GM19025 (cell line): ENCODE measurements at regions not wholly inside any gene's neighbourhood (a gene's known extent, or its start where the extent isn't known, plus 50 kb on each side); places are given as distances from the start of the nearest gene placed in this dataset.
"Not testable (repeated sequence)": the region's sequence is repeated elsewhere in the genome, so short reads cannot be mapped to it uniquely, and the experiment has no call there.

Experiments
- ATAC-seq: cut with Tn5 transposase; IDR thresholded peaks from one replicate; pipeline ENCODE4 v1.9.1; 2021; ENCODE audit warnings: mild to moderate bottlenecking, low read depth, moderate library complexity; ENCODE audit not compliant: unreplicated experiment

DNA sequence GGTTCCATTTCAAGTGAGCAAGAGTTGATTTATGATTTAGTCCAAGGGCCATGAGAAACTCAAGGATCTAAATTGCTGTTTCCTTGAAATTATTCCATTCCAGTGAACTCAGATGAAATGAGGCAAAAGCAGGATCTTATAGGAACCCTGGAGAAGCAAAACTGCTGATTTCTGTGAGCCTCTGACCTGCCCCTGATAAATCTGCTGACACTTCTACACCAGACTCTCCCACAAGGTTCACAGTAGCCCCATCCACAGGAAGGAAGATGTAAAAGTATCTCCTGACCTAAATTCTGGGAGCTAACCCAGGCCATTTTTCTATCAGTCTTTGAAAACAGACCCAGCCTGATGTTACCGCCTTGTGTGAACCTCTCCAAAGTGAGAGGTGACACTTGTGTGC is 987.6 kb upstream of the AUTS2 start:
- no peak for ATAC-seq

DNA sequence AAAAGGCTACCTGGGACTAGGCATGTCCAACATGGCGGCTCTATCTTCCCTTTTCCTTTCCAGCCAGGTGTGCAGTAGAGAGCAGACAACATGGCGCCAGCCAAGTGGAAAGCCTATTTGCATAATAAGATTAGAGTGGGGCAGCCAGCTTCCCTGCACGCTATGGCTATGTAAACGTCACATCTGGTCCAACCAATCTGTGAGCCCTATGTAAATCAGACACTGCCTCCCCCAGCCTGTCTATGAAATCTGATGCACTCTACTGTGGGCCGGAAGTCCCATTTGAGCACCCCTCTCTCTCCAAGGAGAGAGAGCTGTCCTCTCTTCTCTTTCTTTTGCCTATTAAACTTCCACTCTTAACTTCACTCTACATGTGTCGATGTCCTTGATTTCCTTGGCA is 984.9 kb upstream of the AUTS2 start:
- ATAC-seq: no peak

DNA sequence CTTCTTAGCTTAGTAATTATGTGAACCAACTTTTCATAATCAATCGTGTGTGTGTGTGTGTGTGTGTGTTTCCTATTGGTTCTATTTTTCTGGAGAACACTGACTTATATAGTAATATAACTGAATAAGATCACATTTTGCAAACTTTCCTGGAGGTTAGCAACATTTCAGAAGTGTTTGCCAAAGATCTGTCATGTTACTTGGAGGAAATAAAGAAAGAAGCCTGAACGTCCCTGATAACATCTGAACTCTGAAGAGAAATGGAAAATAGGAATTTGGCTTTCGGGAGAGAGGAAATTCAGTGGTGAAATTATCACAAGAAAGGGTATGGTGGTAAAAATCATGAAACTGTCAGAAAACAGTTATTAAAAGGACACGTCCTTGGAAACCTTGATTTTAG is 984.4 kb upstream of the AUTS2 start:
- ATAC-seq: no peak

DNA sequence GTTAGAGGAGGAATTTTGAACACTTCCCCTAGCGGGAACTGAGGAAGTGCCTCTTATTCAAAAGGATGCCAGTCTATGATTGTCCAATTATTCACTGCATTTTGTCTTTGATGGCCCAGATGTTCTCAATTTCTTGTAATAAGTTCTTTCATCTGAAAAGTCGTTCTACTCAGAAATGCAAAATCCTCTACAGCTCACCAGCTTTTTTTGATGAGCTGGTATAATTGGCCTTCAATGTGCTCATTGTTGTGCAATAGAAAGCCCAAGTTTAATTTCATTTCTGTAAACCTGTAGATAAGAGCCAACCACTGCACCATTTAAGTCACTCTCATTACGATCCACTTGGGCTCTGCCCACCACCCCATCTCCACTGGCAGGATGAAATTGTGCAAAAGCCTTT is 978.7 kb upstream of the AUTS2 start:
- ATAC-seq: no peak

DNA sequence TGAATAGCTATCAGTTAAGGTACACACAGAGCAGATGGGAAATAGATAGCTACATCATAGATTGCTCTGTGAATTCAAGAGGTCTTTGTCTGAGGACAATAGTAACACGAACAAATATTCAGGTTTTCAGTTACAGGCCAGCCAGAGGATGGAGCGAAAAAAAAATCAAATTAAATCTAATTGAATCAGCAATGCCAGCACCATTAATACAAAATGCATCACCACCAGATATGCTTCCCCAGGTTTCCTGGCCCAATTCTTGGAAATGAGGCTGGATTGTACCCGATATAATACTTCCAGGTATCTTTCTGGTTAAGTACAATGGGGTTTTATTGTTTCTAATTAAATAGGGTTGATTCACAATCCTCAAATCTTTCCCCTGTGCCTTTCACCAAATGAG is 975.8 kb upstream of the AUTS2 start:
- ATAC-seq: no peak

DNA sequence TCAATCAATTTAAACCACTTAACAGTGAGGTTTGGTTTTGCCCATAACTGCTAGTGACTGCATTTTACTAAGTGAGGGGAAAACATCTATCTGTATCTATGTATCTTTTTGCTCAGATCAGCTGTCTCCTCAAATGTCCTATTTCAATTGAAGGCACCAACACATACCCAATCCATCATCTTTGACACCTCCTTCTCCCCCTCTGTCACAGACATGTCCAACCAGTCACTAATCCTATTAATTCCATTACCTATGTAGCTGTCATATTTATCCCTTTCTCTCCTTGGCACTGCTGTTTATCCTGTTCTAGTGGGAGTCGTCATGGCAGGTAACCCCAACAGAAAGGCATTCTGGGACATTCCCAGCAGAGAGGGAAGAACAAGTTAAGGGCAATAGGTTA is 975.2 kb upstream of the AUTS2 start:
- ATAC-seq: no peak

DNA sequence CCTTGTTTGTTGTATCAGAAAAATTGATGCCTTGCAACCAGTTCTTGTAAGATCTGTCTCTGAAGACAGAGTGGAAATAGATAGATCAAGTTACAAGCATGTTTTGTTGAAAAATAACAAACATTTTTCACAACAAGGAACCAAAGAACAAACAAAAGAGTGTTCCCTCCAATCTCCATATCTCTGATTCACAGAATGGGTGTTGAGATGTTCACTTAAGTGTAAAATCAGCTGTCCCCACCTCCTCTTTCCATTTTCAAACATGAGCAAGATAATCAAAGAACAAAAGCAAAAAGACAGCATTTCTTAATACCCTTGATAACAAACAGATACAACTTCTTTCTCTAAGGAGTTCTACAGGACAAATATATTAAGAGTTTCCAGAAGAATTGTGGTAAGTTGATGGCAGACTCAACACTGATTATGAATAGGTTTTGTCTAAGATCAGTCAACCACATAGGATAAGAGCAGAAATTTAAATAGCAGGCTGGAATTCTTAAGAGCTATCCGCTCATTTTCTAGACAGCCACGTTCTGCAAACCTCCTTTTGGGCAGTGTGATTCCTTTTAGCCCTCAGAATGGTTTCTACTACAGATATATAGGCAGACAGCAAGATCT is 970.9 kb upstream of the AUTS2 start:
- ATAC-seq: no peak

DNA sequence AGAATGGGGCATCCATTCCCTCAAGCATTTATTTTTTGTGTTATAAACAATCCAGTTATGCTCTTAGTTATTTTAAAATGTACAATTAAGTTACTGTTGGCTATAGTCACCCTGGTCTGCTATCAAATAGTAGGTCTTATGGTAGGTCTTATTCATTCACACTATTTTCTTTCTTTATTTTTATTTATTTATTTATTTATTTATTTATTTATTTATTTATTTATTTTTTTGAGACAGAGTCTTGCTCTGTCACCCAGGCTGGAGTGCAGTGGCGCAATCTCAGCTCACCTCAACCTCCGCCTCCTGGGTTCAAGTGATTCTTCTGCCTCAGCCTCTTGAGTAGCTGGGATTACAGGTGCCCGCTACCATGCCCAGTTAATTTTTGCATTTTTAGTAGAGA is 967.4 kb upstream of the AUTS2 start:
- not testable (repeated sequence) for ATAC-seq

DNA sequence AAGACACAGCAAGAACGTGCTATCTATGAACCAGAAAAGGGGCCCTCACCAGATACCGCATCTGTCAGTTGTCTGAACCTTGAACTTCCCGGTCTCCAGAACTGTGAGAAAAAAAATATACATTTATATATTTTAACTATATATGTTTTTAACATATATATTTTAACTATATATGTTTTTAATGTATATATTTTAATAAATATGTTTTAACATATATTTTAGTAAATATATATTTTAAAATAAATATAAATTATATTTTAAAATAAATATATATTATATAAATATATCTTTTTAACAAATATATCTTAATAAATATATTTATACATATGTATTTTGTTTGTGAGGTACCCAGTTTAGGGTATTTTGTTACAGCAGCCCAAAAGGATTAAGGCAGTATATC is 958.2 kb upstream of the AUTS2 start:
- no peak for ATAC-seq

DNA sequence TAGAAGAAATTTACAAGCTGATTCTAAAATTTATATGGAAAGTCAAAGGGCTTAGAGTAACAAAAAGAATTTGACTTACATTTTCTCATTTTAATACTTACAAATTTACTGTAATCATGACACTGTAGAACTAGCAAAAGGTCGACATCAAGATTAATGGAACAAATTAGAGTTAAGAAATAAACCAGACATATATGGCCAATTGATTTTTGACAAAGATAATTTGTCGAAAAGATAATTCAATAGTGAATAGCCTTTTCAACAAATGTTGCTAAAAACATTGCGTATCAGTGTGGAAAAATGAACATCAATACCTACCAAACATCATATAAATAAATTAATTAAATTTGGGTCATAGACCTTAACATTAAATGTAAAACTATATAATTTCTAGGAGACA is 955.5 kb upstream of the AUTS2 start:
- no peak for ATAC-seq

DNA sequence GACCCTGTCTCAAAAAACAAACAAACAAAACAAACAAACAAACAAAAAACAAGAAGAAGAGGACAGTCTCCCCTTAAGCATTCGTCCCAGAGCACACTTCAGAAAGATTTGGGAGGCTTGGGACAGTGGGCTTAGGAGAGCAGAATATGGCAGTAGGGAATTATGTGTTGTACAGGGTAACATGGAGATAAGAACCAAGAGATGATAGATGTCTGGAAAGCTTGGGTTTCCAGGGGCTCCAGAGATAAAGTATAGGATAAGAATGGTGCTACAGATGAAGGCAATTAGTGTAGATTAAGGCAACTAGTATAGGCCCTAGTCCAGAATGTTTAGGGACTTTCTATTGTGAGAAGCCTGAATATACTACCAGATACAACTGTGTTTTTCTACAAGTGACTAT is 934.9 kb upstream of the AUTS2 start:
- no peak for ATAC-seq

DNA sequence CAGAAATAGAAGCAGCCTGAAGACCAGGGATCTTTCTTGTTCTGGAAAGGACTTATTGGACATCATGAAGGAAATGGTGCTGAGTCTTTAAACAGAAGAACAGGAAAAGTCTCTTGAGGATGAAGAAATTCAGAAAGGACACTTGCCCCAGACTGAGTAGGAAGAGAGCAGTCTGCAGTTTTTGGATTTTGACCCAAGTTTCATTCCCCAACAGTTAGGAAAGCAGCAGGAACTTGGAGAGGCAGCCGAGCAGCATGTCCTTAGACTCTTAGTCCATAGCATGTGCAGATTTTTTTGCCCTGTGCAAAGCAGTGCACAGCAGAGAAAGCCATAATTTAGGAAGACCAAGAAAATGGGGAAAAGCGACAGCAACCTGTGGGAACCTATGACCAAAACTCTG is 927.2 kb upstream of the AUTS2 start:
- no peak for ATAC-seq

DNA sequence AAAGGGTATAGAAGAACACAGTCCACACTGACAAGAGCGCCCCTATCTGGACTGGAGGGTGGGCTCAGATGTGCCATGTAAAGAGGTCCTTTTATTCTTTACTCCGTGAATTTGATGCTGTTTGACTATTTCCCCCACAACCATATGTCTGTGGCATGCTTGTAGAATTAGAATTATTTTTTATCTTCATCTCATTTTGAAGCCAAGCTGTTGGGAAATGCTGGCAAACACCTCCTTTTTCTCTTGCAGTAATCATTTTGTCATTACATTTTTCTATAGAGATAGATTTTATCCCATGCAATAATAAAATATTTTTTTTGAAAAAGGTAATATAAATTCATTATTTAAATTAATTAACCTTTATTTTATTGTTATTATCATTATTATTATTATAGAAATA is 926.6 kb upstream of the AUTS2 start:
- ATAC-seq: no peak

DNA sequence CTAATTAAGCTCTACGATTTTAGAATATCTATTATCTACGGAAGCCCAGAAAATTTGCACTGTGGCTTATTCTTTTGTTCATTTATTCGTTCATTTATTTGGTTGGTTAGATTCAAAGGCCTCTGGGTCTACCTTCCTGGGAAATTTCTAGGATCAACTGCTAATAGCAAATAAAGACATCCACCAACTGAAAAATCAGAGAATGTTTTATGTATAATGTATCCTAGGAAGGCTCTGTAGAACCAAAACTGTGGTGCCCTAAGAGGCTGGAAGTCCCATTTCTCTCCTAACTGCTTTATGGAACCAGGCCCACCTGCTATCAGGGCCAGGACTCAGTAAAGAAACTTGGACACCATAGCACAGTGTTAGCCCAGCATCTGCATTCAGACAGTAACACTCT is 923.4 kb upstream of the AUTS2 start:
- ATAC-seq: no peak

DNA sequence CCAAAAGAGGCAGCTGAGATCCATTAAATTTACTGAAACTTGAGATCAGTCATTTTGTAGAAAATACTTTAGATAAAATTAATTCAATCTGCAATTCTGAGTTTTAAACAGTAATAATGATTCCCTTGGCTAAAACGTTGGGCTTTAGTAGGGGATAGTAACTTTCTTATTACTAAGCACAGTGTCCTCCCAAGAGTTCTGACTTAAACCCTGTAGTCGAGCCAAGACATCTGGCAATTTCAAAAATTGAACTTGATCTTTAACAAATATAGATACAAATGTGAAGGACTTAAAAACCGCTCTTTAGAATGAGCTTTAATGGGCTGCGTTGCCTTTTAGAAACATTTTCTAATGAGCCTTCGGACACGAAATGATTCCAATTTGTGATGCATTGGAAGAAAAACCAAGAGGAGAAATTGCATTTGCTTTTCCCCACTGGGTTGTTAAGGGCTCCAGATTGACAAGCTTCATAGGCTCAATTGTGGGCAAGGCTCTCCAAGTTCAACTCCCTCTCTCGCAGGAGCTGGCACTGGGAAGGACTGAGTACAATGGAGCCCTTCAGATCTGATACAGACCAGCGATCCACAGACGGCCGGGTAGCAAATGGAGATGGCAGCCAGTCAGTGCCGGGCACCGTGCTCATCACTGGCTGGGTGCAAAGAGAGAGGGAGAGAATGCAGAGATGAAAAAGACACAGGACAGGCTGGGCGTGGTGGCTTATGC is 921.3 kb upstream of the AUTS2 start:
- ATAC-seq: no peak

DNA sequence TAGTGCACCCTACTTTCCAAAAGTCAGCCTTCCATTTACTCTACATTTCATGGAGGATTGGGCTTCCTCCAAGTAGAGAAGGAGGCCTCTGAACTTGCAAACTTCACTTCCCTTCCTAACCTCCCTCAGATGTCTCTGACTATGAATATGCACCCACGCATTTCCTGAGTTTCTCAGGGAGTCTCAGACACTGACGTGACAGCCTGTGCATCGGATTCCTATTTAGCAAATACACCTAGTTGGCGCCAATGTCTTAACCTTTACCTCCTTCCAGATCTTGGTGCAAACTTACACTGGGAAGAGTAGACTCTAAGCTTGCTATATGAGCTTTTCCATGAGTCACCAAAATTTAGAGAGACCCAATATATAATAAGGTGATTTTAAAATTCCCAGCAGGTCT is 920.1 kb upstream of the AUTS2 start:
- no peak for ATAC-seq

DNA sequence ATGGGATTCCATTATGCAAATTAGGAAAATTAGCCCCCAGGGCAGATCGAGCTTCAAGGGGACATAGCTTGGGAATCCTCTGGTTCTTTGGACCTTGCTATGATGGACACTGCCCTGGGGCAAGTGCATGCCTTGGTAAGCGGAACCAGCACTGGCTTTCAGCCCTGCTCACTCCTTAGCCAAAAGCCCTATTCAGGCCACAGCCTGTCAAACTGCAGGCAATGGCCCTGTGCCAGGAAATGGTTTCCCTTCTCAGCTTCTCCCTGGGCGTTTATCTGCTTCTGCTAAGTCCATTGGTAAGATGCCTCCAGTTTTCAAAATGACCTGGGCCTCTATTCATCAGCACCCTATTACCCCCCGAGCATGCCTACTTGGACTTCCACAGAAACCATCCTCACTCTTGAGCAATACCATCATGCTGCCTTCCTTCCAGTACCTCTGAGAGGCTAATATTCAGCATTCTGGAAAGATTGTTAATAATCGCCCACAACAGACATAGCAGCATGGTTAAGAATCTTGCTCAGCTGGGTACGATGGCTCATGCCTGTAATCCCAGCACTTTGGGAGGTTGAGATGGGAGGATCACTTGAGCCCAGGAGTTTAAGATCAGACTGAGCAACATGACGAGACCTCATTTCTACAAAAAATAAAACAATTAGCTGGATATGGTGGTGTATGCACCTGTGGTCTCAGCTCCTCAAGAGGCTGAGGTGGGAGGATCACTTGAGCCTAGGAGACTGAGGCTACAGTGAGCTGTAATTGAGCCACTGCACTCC is 918.6 kb upstream of the AUTS2 start:
- no peak for ATAC-seq

DNA sequence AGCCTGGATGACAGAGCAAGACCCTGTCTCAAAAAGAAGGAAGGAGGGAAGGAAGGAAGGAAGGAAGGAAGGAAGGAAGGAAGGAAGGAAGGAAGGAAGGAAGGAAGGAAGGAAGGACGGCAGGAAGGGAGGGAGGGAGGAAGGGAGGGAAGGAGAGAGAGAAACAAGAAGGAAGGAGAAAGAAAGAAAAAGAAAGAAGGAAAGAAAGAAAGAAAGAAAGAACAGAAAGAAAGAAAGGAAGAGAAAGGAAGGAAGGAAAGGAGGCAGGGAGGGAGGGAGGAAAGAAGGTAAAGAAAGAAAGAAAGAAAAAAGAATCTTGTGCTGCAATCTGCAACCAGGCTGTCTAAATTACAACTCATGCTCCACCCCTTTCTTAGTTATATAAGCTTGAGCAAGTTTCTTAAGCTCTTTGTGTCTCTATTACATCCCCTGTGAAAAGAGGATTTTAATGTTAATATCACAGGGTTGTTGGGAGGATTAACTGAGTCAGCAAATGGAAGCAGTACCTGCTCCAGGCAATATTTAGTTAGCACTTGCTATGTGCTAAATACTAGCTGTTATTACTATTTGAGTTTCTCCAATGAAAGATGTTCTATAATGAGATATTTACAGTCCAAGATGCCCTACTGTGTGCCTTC is 917.9 kb upstream of the AUTS2 start:
- no peak for ATAC-seq

DNA sequence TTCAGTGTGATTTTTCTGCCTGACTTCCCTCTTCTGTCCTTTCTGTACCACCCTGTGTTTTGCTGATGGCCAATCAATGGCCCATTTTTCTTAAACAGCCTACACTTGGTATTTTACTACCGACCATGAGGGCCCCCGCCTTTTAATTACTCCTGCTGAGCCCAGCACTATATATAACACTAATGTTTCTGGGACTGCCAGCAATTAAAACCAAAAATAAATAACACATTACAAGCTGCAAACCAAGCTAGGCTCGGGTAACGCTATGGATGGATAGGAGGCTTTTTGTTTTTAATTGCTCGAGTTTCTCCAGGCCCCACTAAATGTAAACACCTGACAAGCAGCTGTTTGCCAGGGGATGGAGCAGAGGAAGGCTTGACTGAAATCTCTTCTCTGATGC is 915.4 kb upstream of the AUTS2 start:
- no peak for ATAC-seq

DNA sequence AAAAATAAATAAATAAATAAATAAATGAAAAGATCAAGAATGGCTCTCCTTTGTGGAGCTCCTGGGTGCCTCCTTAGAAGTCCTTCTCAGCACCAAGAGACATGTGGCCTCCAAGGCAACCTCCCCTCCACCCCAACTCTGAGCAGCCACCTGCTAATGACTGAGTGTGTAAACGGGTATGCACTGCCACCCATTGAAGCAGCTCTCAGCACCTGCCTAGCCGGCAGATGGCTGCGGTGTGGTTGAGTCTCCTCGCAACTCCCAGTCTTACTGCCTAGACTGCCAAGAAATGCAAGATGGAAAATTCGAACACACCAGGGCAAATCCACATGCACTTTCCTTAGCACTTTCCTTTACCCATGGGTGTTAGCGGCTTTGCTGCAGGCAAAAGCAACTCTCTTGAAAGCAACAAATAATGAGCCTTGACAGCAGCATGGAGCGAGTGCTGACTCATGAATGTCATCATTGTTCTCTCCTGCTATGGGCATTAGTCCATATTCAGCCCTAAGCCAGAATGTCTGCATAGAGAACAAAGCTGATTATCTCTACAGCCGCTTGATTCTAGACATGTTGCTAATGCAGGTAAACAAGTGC is 913.9 kb upstream of the AUTS2 start:
- no peak for ATAC-seq

DNA sequence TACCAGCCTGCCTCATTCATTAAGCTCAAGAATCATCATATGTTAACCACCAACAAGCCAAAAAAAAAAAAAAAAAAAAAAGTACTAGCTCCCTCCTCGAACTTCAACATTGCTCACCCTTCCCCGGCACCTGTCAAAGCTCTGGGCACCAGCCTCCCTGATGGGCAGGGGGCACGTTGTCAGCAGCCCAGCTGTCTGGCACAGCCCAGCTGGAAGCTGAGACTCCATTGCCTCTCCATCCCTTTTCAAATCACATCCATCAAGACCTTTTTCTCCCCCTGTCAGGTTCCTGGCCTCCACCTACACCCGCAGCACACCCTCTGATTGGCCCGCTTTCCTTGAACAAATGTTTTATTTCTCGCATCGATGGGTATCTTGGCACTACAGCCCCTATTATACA is 913.3 kb upstream of the AUTS2 start:
- no peak for ATAC-seq
